HG03575 (cell line): ENCODE measurements at regions not wholly inside any gene's neighbourhood (a gene's known extent, or its start where the extent isn't known, plus 50 kb on each side); places are given as distances from the start of the nearest gene placed in this dataset.
A peak's percentile ranks its signal among the peaks of the same experiment; 100 is the strongest.
"Not testable (repeated sequence)": the region's sequence is repeated elsewhere in the genome, so short reads cannot be mapped to it uniquely, and the experiment has no call there.

Experiments
- ATAC-seq: cut with Tn5 transposase; IDR thresholded peaks from one replicate; pipeline ENCODE4 v1.9.1; 2021; ENCODE audit not compliant: unreplicated experiment, insufficient number of reproducible peaks, low FRiP score; ENCODE audit errors: extremely low read depth

- ATAC-seq: no peak
Measured at GRCh38 chr11:130979386-130979972, 63.2 kb upstream of the SNX19 start.

- no peak for ATAC-seq
Measured at GRCh38 chr11:130980071-130980862, 64.0 kb upstream of the SNX19 start.

GRCh38 chr11:130984241-130984640, 68.0 kb upstream of the SNX19 start:
- ATAC-seq: not testable (repeated sequence)

- ATAC-seq: no peak
Measured at GRCh38 chr11:130992788-130993187, 76.5 kb upstream of the SNX19 start.

GRCh38 chr11:130994043-130994442, 77.8 kb upstream of the SNX19 start:
- ATAC-seq: no peak

- no peak for ATAC-seq
Measured at GRCh38 chr11:130995266-130995665, 79.0 kb upstream of the SNX19 start.

GRCh38 chr11:130997278-130997677, 81.0 kb upstream of the SNX19 start:
- no peak for ATAC-seq

GRCh38 chr11:130999086-130999485, 82.8 kb upstream of the SNX19 start:
- ATAC-seq: no peak

GRCh38 chr11:130999992-131000770, 83.9 kb upstream of the SNX19 start:
- ATAC-seq: no peak

GRCh38 chr11:131002145-131002544, 85.9 kb upstream of the SNX19 start:
- no peak for ATAC-seq

GRCh38 chr11:131005829-131006228, 89.5 kb upstream of the SNX19 start:
- ATAC-seq: no peak

- no peak for ATAC-seq
Measured at GRCh38 chr11:131025020-131025419, 108.7 kb upstream of the SNX19 start.

- peak; percentile 56 for ATAC-seq
Measured at GRCh38 chr11:131025421-131026125, 109.3 kb upstream of the SNX19 start.

- no peak for ATAC-seq
Measured at GRCh38 chr11:131027491-131027890, 111.2 kb upstream of the SNX19 start.

- no peak for ATAC-seq
Measured at GRCh38 chr11:131033151-131033651, 116.9 kb upstream of the SNX19 start.

GRCh38 chr11:131036514-131036913, 120.2 kb upstream of the SNX19 start:
- ATAC-seq: no peak

GRCh38 chr11:131037873-131038272, 121.6 kb upstream of the SNX19 start:
- ATAC-seq: no peak

GRCh38 chr11:131038597-131038996, 122.3 kb upstream of the SNX19 start:
- no peak for ATAC-seq

- ATAC-seq: no peak
Measured at GRCh38 chr11:131041331-131042040, 125.2 kb upstream of the SNX19 start.
